ENCODE measurements at regions not wholly inside any gene's neighbourhood (a gene's known extent, or its start where the extent isn't known, plus 50 kb on each side); places are given as distances from the start of the nearest gene placed in this dataset.

DNA sequence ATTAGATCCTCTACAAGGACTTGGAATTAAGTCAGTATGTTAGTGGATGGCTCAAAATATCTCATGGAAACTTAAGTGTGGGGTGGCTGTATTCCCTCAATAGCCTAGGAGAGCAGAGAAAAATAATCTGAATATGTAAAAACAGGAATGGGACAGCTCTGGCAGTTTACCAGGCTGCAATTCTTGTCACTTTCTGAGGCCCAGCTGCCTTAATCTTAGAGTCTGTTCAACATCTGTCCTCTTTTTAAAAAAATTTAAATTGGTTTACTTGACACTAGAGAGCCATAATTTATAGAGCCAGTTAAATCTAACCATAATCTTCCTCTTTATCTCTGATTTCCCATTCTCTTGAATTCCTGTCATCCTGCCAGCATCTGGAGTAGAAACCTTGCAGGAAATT is 109.2 kb upstream of the CXCL13 start:
- Histone ChIP-seq H4K20me1 (ENCODE audit: insufficient read depth, low read length) (no peaks in the 10 kb centered on the region), H3K27ac (ENCODE audit: low read depth, low read length, poor library complexity, severe bottlenecking) (no peak overlapping the region), H3K9me3 (ENCODE audit: low read length) (no peaks in the 10 kb centered on the region), H3K4me2 (ENCODE audit: low read length) (no peak overlapping the region), H3K79me2 (ENCODE audit: insufficient read depth, low read depth, low read length) (no peaks in the 10 kb centered on the region), H2AFZ (ENCODE audit: low read length) (no peak overlapping the region), H3K9me2 (ENCODE audit: insufficient read depth, low read length) (no peaks in the 10 kb centered on the region), H3K4me3 (ENCODE audit: low read depth, low read length, poor library complexity, severe bottlenecking) (no peak overlapping the region), H3K4me1 (ENCODE audit: insufficient read depth, low read length, poor library complexity, severe bottlenecking) (no peaks in the 10 kb centered on the region), H3K36me3 (ENCODE audit: insufficient read depth, low read length) (no peaks in the 10 kb centered on the region)
- DNase-seq (ENCODE audit: low spot score), result no peak
- BruUV-seq (replicated peaks), result no TSS peak
- intact Hi-C loops (cut with micrococcal nuclease; ENCODE audit: unreplicated experiment), result no loop called here
- CTCF ChIA-PET (ENCODE audit: unreplicated experiment), result no interaction called here
- POLR2A ChIA-PET, result no interaction called here
- TF ChIP-seq EZH2phosphoT487 (IDR thresholded peaks at IDR 0.05; ENCODE audit: borderline replicate concordance, low read depth, low read length), result no peak
- TF ChIP-seq, protein P1, sequence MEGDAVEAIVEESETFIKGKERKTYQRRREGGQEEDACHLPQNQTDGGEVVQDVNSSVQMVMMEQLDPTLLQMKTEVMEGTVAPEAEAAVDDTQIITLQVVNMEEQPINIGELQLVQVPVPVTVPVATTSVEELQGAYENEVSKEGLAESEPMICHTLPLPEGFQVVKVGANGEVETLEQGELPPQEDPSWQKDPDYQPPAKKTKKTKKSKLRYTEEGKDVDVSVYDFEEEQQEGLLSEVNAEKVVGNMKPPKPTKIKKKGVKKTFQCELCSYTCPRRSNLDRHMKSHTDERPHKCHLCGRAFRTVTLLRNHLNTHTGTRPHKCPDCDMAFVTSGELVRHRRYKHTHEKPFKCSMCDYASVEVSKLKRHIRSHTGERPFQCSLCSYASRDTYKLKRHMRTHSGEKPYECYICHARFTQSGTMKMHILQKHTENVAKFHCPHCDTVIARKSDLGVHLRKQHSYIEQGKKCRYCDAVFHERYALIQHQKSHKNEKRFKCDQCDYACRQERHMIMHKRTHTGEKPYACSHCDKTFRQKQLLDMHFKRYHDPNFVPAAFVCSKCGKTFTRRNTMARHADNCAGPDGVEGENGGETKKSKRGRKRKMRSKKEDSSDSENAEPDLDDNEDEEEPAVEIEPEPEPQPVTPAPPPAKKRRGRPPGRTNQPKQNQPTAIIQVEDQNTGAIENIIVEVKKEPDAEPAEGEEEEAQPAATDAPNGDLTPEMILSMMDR (conservative IDR thresholded peaks at IDR 0.05; ENCODE audit: low read length), result no peak

DNA sequence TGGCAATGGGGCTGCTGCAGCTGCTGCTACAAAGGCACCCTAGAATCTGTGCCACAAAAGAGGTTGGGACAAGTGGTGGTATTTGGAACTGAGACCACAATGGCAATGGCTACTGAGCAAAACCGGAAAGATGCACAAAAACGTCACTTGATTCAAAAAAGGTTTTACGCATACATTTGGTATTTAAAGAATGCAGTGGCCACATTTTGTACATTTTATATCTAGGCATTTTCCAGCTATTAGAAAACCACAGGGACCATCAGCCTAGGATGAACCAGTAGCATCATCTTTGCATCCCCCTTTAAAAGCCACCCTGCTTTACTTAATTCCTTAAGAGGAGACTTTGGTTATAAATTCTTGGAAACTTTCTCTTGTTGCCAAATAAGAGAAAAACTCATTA is 104.8 kb upstream of the CXCL13 start:
- no peaks in the 10 kb centered on the region for H3K79me2 ChIP-seq (ENCODE audit: insufficient read depth, low read depth, low read length)
- H3K4me1 ChIP-seq (ENCODE audit: insufficient read depth, low read length, poor library complexity, severe bottlenecking), result no peaks in the 10 kb centered on the region
- no peak overlapping the region for H3K27ac ChIP-seq (ENCODE audit: low read depth, low read length, poor library complexity, severe bottlenecking)
- no peak overlapping the region for H3K4me3 ChIP-seq (ENCODE audit: low read depth, low read length, poor library complexity, severe bottlenecking)
- no peaks in the 10 kb centered on the region for H3K9me2 ChIP-seq (ENCODE audit: insufficient read depth, low read length)
- POLR2A ChIA-PET, result interaction anchor here (0.5 to 0.6 kb wide), 2 partner anchors 652 to 824 kb away, joined by 4 to 5 read pairs; no protein-coding TSS in a partner anchor
- BruUV-seq (replicated peaks), result no TSS peak
- no peak overlapping the region for H2AFZ ChIP-seq (ENCODE audit: low read length)
- H3K36me3 ChIP-seq (ENCODE audit: insufficient read depth, low read length), result no peaks in the 10 kb centered on the region
- no peaks in the 10 kb centered on the region for H3K9me3 ChIP-seq (ENCODE audit: low read length)
- CTCF ChIA-PET (ENCODE audit: unreplicated experiment), result no interaction called here
- no peaks in the 10 kb centered on the region for H4K20me1 ChIP-seq (ENCODE audit: insufficient read depth, low read length)
- intact Hi-C loops (cut with micrococcal nuclease; ENCODE audit: unreplicated experiment), result no loop called here
- TF ChIP-seq EZH2phosphoT487 (IDR thresholded peaks at IDR 0.05; ENCODE audit: borderline replicate concordance, low read depth, low read length), result no peak
- TF ChIP-seq, protein P1 (conservative IDR thresholded peaks at IDR 0.05; ENCODE audit: low read length), result no peak
- H3K4me2 ChIP-seq (ENCODE audit: low read length), result no peak overlapping the region
- no peak for DNase-seq (ENCODE audit: low spot score)

DNA sequence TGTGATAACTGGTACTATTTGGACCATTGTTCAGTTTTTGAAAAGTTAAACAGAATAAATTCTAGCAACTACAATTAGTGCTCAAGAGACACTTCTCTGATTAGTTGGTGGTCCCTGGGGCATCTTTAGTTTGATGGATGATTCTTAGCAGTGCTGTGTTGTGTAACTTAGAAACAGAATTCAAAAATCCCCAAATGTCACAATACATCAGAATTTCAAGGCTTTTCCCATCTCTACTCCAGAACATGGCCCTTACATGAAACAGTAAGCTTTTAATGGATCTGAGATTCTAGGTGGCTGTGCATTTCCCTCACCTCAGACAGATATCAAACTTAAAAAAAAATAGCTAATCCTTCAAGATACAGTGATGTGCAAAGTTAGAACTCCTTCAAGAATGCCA is 104.4 kb upstream of the CXCL13 start:
- H3K27ac ChIP-seq (ENCODE audit: low read depth, low read length, poor library complexity, severe bottlenecking), result no peak overlapping the region
- no peaks in the 10 kb centered on the region for H3K36me3 ChIP-seq (ENCODE audit: insufficient read depth, low read length)
- ChIA-PET POLR2A (interaction anchor here (0.5 kb wide), 1 partner anchor 824 kb away, joined by 5 read pairs; no protein-coding TSS in a partner anchor), CTCF (ENCODE audit: unreplicated experiment) (no interaction called here)
- H3K4me2 ChIP-seq (ENCODE audit: low read length), result no peak overlapping the region
- DNase-seq (ENCODE audit: low spot score), result no peak
- H3K9me2 ChIP-seq (ENCODE audit: insufficient read depth, low read length), result no peaks in the 10 kb centered on the region
- no peaks in the 10 kb centered on the region for H3K9me3 ChIP-seq (ENCODE audit: low read length)
- no peak overlapping the region for H3K4me3 ChIP-seq (ENCODE audit: low read depth, low read length, poor library complexity, severe bottlenecking)
- intact Hi-C loops (cut with micrococcal nuclease; ENCODE audit: unreplicated experiment), result no loop called here
- no peaks in the 10 kb centered on the region for H3K4me1 ChIP-seq (ENCODE audit: insufficient read depth, low read length, poor library complexity, severe bottlenecking)
- H2AFZ ChIP-seq (ENCODE audit: low read length), result no peak overlapping the region
- no peak for TF ChIP-seq EZH2phosphoT487 (IDR thresholded peaks at IDR 0.05; ENCODE audit: borderline replicate concordance, low read depth, low read length)
- TF ChIP-seq, protein P1 (conservative IDR thresholded peaks at IDR 0.05; ENCODE audit: low read length), result no peak
- no TSS peak for BruUV-seq (replicated peaks)
- no peaks in the 10 kb centered on the region for H4K20me1 ChIP-seq (ENCODE audit: insufficient read depth, low read length)
- H3K79me2 ChIP-seq (ENCODE audit: insufficient read depth, low read depth, low read length), result no peaks in the 10 kb centered on the region

Data from OCI-LY7 (cell line).